IgD-negative memory B cell (primary cell): ENCODE measurements at regions not wholly inside any gene's neighbourhood (a gene's known extent, or its start where the extent isn't known, plus 50 kb on each side); places are given as distances from the start of the nearest gene placed in this dataset.

Experiments used
- H3K27ac Mint-ChIP-seq, 3 donors: one replicate each; pipeline ENCODE4 v1.8.0; 2020 to 2022; ENCODE audit warnings: mild to moderate bottlenecking in 3 of 3, mixed read lengths in 3 of 3, moderate library complexity in 1 of 3
- H3K27me3 Mint-ChIP-seq: one replicate; pipeline ENCODE4 v1.8.0; 2021; ENCODE audit warnings: mixed read lengths
- H3K36me3 Mint-ChIP-seq: one replicate; pipeline ENCODE4 v1.8.0; 2020; ENCODE audit warnings: mild to moderate bottlenecking, mixed read lengths
- H3K4me1 Mint-ChIP-seq, 3 donors: one replicate each; pipeline ENCODE4 v1.8.0; 2020 to 2022; ENCODE audit warnings: mixed read lengths in 3 of 3, mild to moderate bottlenecking in 1 of 3
- H3K4me3 Mint-ChIP-seq, 4 donors: one replicate each; pipeline ENCODE4 v1.8.0; 2020 to 2022; ENCODE audit warnings: mild to moderate bottlenecking in 4 of 4, mixed read lengths in 4 of 4, moderate library complexity in 3 of 4
- H3K9me3 Mint-ChIP-seq, 3 donors: one replicate each; pipeline ENCODE4 v1.8.0; 2020 to 2021; ENCODE audit warnings: mixed read lengths in 3 of 3, mild to moderate bottlenecking in 1 of 3

GRCh38 chr3:30098653-30099455, 507.5 kb upstream of the TGFBR2 start:
- H3K27ac Mint-ChIP-seq = no peak overlapping the region
- H3K4me1 Mint-ChIP-seq = peaks cover 0 to 1% (median 0%) of the 10 kb centered on the region in 3 donors
- peaks cover 1% of the 10 kb centered on the region for H3K36me3 Mint-ChIP-seq
- no peak overlapping the region for H3K4me3 Mint-ChIP-seq
- peaks cover 3% of the 10 kb centered on the region for H3K27me3 Mint-ChIP-seq
- peaks cover 3 to 5% (median 4%) of the 10 kb centered on the region in 3 donors for H3K9me3 Mint-ChIP-seq

GRCh38 chr3:30102356-30102755, 504.0 kb upstream of the TGFBR2 start:
- Mint-ChIP-seq H3K27ac (no peak overlapping the region), H3K4me3 (no peak overlapping the region), H3K9me3 (peaks cover 0 to 7% (median 6%) of the 10 kb centered on the region in 3 donors), H3K4me1 (no peaks in the 10 kb centered on the region), H3K27me3 (peaks cover 13% of the 10 kb centered on the region), H3K36me3 (peaks cover 6% of the 10 kb centered on the region)

- Mint-ChIP-seq H3K9me3 (peaks cover 0 to 7% (median 6%) of the 10 kb centered on the region in 3 donors), H3K27ac (no peak overlapping the region), H3K4me1 (no peaks in the 10 kb centered on the region), H3K36me3 (peaks cover 6% of the 10 kb centered on the region), H3K27me3 (peaks cover 13% of the 10 kb centered on the region), H3K4me3 (no peak overlapping the region)
These were observed 503.2 kb upstream of the TGFBR2 start for GRCh38 chr3:30103186-30103585.

GRCh38 chr3:30107531-30107930, 498.9 kb upstream of the TGFBR2 start:
- H3K4me1 Mint-ChIP-seq = no peaks in the 10 kb centered on the region
- H3K4me3 Mint-ChIP-seq = no peak overlapping the region
- peaks cover 11% of the 10 kb centered on the region for H3K27me3 Mint-ChIP-seq
- H3K36me3 Mint-ChIP-seq = peaks cover 5% of the 10 kb centered on the region
- peaks cover 0 to 7% (median 6%) of the 10 kb centered on the region in 3 donors for H3K9me3 Mint-ChIP-seq
- H3K27ac Mint-ChIP-seq = no peak overlapping the region

GRCh38 chr3:30112411-30112810, 494.0 kb upstream of the TGFBR2 start:
- Mint-ChIP-seq H3K4me1 (peaks cover 0 to 6% (median 3%) of the 10 kb centered on the region in 3 donors), H3K27ac (peak overlapping the region in 1 of 3 donors; percentile 48), H3K9me3 (no peaks in the 10 kb centered on the region), H3K36me3 (no peaks in the 10 kb centered on the region), H3K27me3 (no peaks in the 10 kb centered on the region), H3K4me3 (no peak overlapping the region)

- no peak overlapping the region for H3K4me3 Mint-ChIP-seq
- H3K27me3 Mint-ChIP-seq = no peaks in the 10 kb centered on the region
- no peaks in the 10 kb centered on the region for H3K9me3 Mint-ChIP-seq
- H3K4me1 Mint-ChIP-seq = peaks cover 0 to 6% (median 3%) of the 10 kb centered on the region in 3 donors
- peak overlapping the region in 1 of 3 donors; percentile 48 for H3K27ac Mint-ChIP-seq
- H3K36me3 Mint-ChIP-seq = no peaks in the 10 kb centered on the region
These were observed 493.4 kb upstream of the TGFBR2 start for GRCh38 chr3:30112902-30113484.

- H3K4me1 Mint-ChIP-seq = peaks cover 0 to 6% (median 3%) of the 10 kb centered on the region in 3 donors
- no peaks in the 10 kb centered on the region for H3K27me3 Mint-ChIP-seq
- H3K4me3 Mint-ChIP-seq = no peak overlapping the region
- no peaks in the 10 kb centered on the region for H3K36me3 Mint-ChIP-seq
- H3K9me3 Mint-ChIP-seq = no peaks in the 10 kb centered on the region
- H3K27ac Mint-ChIP-seq = peak overlapping the region in 1 of 3 donors; percentile 21
These were observed 492.5 kb upstream of the TGFBR2 start for GRCh38 chr3:30113906-30114305.

GRCh38 chr3:30114918-30115317, 491.5 kb upstream of the TGFBR2 start:
- Mint-ChIP-seq H3K36me3 (no peaks in the 10 kb centered on the region), H3K27ac (no peak overlapping the region), H3K9me3 (no peaks in the 10 kb centered on the region), H3K4me1 (peaks cover 0 to 6% (median 3%) of the 10 kb centered on the region in 3 donors), H3K4me3 (no peak overlapping the region), H3K27me3 (no peaks in the 10 kb centered on the region)

- no peaks in the 10 kb centered on the region for H3K27me3 Mint-ChIP-seq
- no peak overlapping the region for H3K27ac Mint-ChIP-seq
- H3K4me3 Mint-ChIP-seq = no peak overlapping the region
- H3K4me1 Mint-ChIP-seq = no peaks in the 10 kb centered on the region
- H3K36me3 Mint-ChIP-seq = no peaks in the 10 kb centered on the region
- H3K9me3 Mint-ChIP-seq = peaks cover 0 to 2% (median 0%) of the 10 kb centered on the region in 3 donors
These were observed 484.0 kb upstream of the TGFBR2 start for GRCh38 chr3:30122359-30122758.

- peaks cover 1% of the 10 kb centered on the region for H3K36me3 Mint-ChIP-seq
- no peaks in the 10 kb centered on the region for H3K27me3 Mint-ChIP-seq
- H3K4me3 Mint-ChIP-seq = no peak overlapping the region
- H3K9me3 Mint-ChIP-seq = peaks cover 0 to 6% (median 2%) of the 10 kb centered on the region in 3 donors
- H3K4me1 Mint-ChIP-seq = no peaks in the 10 kb centered on the region
- H3K27ac Mint-ChIP-seq = no peak overlapping the region
These were observed 483.2 kb upstream of the TGFBR2 start for GRCh38 chr3:30123224-30123623.

GRCh38 chr3:30123755-30124154, 482.6 kb upstream of the TGFBR2 start:
- Mint-ChIP-seq H3K27ac (no peak overlapping the region), H3K9me3 (peaks cover 0 to 6% (median 2%) of the 10 kb centered on the region in 3 donors), H3K4me3 (no peak overlapping the region), H3K36me3 (peaks cover 1% of the 10 kb centered on the region), H3K27me3 (no peaks in the 10 kb centered on the region), H3K4me1 (no peaks in the 10 kb centered on the region)

- Mint-ChIP-seq H3K36me3 (peaks cover 1% of the 10 kb centered on the region), H3K4me3 (peak overlapping the region in 1 of 4 donors; percentile 24), H3K4me1 (no peaks in the 10 kb centered on the region), H3K27me3 (no peaks in the 10 kb centered on the region), H3K27ac (no peak overlapping the region), H3K9me3 (peaks cover 0 to 6% (median 2%) of the 10 kb centered on the region in 3 donors)
These were observed 481.7 kb upstream of the TGFBR2 start for GRCh38 chr3:30124435-30125370.

GRCh38 chr3:30129765-30130164, 476.6 kb upstream of the TGFBR2 start:
- H3K36me3 Mint-ChIP-seq = peaks cover 1% of the 10 kb centered on the region
- peaks cover 0 to 6% (median 2%) of the 10 kb centered on the region in 3 donors for H3K9me3 Mint-ChIP-seq
- no peaks in the 10 kb centered on the region for H3K27me3 Mint-ChIP-seq
- no peaks in the 10 kb centered on the region for H3K4me1 Mint-ChIP-seq
- no peak overlapping the region for H3K27ac Mint-ChIP-seq
- no peak overlapping the region for H3K4me3 Mint-ChIP-seq

- Mint-ChIP-seq H3K9me3 (peaks cover 0 to 6% (median 2%) of the 10 kb centered on the region in 3 donors), H3K27ac (no peak overlapping the region), H3K4me3 (no peak overlapping the region), H3K27me3 (no peaks in the 10 kb centered on the region), H3K4me1 (no peaks in the 10 kb centered on the region), H3K36me3 (peaks cover 1% of the 10 kb centered on the region)
These were observed 476.0 kb upstream of the TGFBR2 start for GRCh38 chr3:30130391-30130790.

GRCh38 chr3:30131191-30131590, 475.2 kb upstream of the TGFBR2 start:
- Mint-ChIP-seq H3K27ac (no peak overlapping the region), H3K4me1 (no peaks in the 10 kb centered on the region), H3K9me3 (peaks cover 0 to 6% (median 4%) of the 10 kb centered on the region in 3 donors), H3K4me3 (no peak overlapping the region), H3K36me3 (peaks cover 1% of the 10 kb centered on the region), H3K27me3 (no peaks in the 10 kb centered on the region)
